ENCODE measurements at regions not wholly inside any gene's neighbourhood (a gene's known extent, or its start where the extent isn't known, plus 50 kb on each side); places are given as distances from the start of the nearest gene placed in this dataset.
"Not testable (repeated sequence)": the region's sequence is repeated elsewhere in the genome, so short reads cannot be mapped to it uniquely, and the experiment has no call there.

- not testable (repeated sequence) for DNase-seq (ENCODE audit: low spot score)
These were observed 109.4 kb upstream of the SGIP1 start for GRCh38 chr1:66424530-66424929.

- no peak for DNase-seq (ENCODE audit: low spot score)
These were observed 107.6 kb upstream of the SGIP1 start for GRCh38 chr1:66426239-66426853.

- DNase-seq (ENCODE audit: low spot score), result not testable (repeated sequence)
These were observed 103.1 kb upstream of the SGIP1 start for GRCh38 chr1:66430815-66431214.

GRCh38 chr1:66431999-66432398, 102.0 kb upstream of the SGIP1 start:
- no peak for DNase-seq (ENCODE audit: low spot score)

- DNase-seq (ENCODE audit: low spot score), result no peak
These were observed 100.3 kb upstream of the SGIP1 start for GRCh38 chr1:66433611-66434010.

GRCh38 chr1:66434096-66434495, 99.9 kb upstream of the SGIP1 start:
- no peak for DNase-seq (ENCODE audit: low spot score)

- no peak for DNase-seq (ENCODE audit: low spot score)
These were observed 98.4 kb upstream of the SGIP1 start for GRCh38 chr1:66435541-66435940.

- DNase-seq (ENCODE audit: low spot score), result no peak
These were observed 97.4 kb upstream of the SGIP1 start for GRCh38 chr1:66436378-66437135.

- DNase-seq (ENCODE audit: low spot score), result no peak
These were observed 96.9 kb upstream of the SGIP1 start for GRCh38 chr1:66437136-66437401.

- DNase-seq (ENCODE audit: low spot score), result no peak
These were observed 95.9 kb upstream of the SGIP1 start for GRCh38 chr1:66438062-66438461.

- no peak for DNase-seq (ENCODE audit: low spot score)
These were observed 95.5 kb upstream of the SGIP1 start for GRCh38 chr1:66438501-66438900.

GRCh38 chr1:66439031-66439740, 94.8 kb upstream of the SGIP1 start:
- no peak for DNase-seq (ENCODE audit: low spot score)

GRCh38 chr1:66443793-66444192, 90.2 kb upstream of the SGIP1 start:
- no peak for DNase-seq (ENCODE audit: low spot score)

GRCh38 chr1:66444438-66445265, 89.3 kb upstream of the SGIP1 start:
- no peak for DNase-seq (ENCODE audit: low spot score)

GRCh38 chr1:66445492-66446181, 88.3 kb upstream of the SGIP1 start:
- no peak for DNase-seq (ENCODE audit: low spot score)

- peak; percentile 72 for DNase-seq (ENCODE audit: low spot score)
These were observed 87.5 kb upstream of the SGIP1 start for GRCh38 chr1:66446261-66447001.

GRCh38 chr1:66450043-66450514, 83.9 kb upstream of the SGIP1 start:
- no peak for DNase-seq (ENCODE audit: low spot score)

- no peak for DNase-seq (ENCODE audit: low spot score)
These were observed 83.1 kb upstream of the SGIP1 start for GRCh38 chr1:66450847-66451246.

GRCh38 chr1:66452162-66452561, 81.8 kb upstream of the SGIP1 start:
- DNase-seq (ENCODE audit: low spot score), result no peak

GRCh38 chr1:66452982-66453381, 81.0 kb upstream of the SGIP1 start:
- no peak for DNase-seq (ENCODE audit: low spot score)

- DNase-seq (ENCODE audit: low spot score), result no peak
These were observed 78.5 kb upstream of the SGIP1 start for GRCh38 chr1:66455446-66455845.

Measured in cerebellar cortex (tissue), 1 donor.